Small intestine (tissue), 7 donors: ENCODE measurements at regions not wholly inside any gene's neighbourhood (a gene's known extent, or its start where the extent isn't known, plus 50 kb on each side); places are given as distances from the start of the nearest gene placed in this dataset.

Experiments used
- DNase-seq, 2 donors: peaks; one replicate each; pipeline versions ENCODE4 v3.0.0 to v3.0.0-alpha.2; 2013
- FAIRE-seq: peaks from 2 replicates; lab custom pipeline; 2012; peaks lifted over from hg19 to GRCh38; lab: Jason Lieb, UNC
- H3K27ac ChIP-seq, 3 donors: one replicate each; pipeline ENCODE4 v1.5.1; 2013; ENCODE audit warnings: low read length in 2 of 3, mild to moderate bottlenecking in 2 of 3, control low read depth in 1 of 3, inconsistent platforms in 1 of 3, low read depth in 1 of 3, moderate library complexity in 1 of 3
- H3K27me3 ChIP-seq, 3 donors: one replicate each; pipeline ENCODE4 v1.6.1; 2013; ENCODE audit warnings: low read length in 3 of 3, inconsistent platforms in 1 of 3; ENCODE audit not compliant: control insufficient read depth in 3 of 3, insufficient read depth in 3 of 3
- H3K36me3 ChIP-seq, 3 donors: one replicate each; pipeline ENCODE4 v1.6.1; 2013; ENCODE audit warnings: low read length in 3 of 3, inconsistent platforms in 1 of 3, low read depth in 1 of 3, mild to moderate bottlenecking in 1 of 3, moderate library complexity in 1 of 3; ENCODE audit not compliant: control insufficient read depth in 3 of 3, insufficient read depth in 2 of 3
- H3K4me1 ChIP-seq, 3 donors: one replicate each; pipeline ENCODE4 v1.6.1; 2013; ENCODE audit warnings: low read length in 2 of 3, inconsistent platforms in 1 of 3, low read depth in 1 of 3, mild to moderate bottlenecking in 1 of 3, moderate library complexity in 1 of 3; ENCODE audit not compliant: control insufficient read depth in 3 of 3, insufficient read depth in 2 of 3
- H3K4me3 ChIP-seq, 3 donors: one replicate each; pipeline ENCODE4 v1.5.1; 2013; ENCODE audit warnings: low read length in 3 of 3, control low read depth in 1 of 3, inconsistent platforms in 1 of 3, low read depth in 1 of 3, mild to moderate bottlenecking in 1 of 3, moderate library complexity in 1 of 3
- H3K9me3 ChIP-seq, 2 donors: one replicate each; pipeline ENCODE4 v1.6.1; 2013; ENCODE audit warnings: low read depth in 1 of 2, low read length in 1 of 2; ENCODE audit not compliant: control insufficient read depth in 2 of 2, insufficient read depth in 1 of 2
- WGBS, 3 donors: extraction: QIAGEN DNeasy Blood & Tissue Kit; methylation state at CpG; one replicate each; pipeline ENCODE4 v1.1.7; 2013; 5-methylcytosine and 5-hydroxymethylcytosine counted together
- donor health status: healthy with polysubstance abuse.
- donor health status: control.
- donor health status: control.
- donor health status: Bipolar disorder and iron deficiency.
- donor health status: healthy.

- H3K27ac ChIP-seq: no peak overlapping the region
- DNase-seq: peak in 1 of 2 donors; percentile 16
- no peaks in the 10 kb centered on the region for H3K4me1 ChIP-seq
- 82 to 88% (median 82%) methylated on average over 4 of the region's 4 CpGs for WGBS, 3 donors
- no peaks in the 10 kb centered on the region for H3K9me3 ChIP-seq
- FAIRE-seq: no peak
- peaks cover 0 to 2% (median 0%) of the 10 kb centered on the region in 3 donors for H3K27me3 ChIP-seq
- no peak overlapping the region for H3K4me3 ChIP-seq
- no peaks in the 10 kb centered on the region for H3K36me3 ChIP-seq
These were observed 247.6 kb downstream of the EMP1 start for GRCh38 chr12:13444076-13444475.

- Histone ChIP-seq H3K27ac (no peak overlapping the region), H3K9me3 (no peaks in the 10 kb centered on the region)
- no peak for DNase-seq
These were observed 247.0 kb downstream of the EMP1 start for GRCh38 chr12:13443498-13443897.

GRCh38 chr12:13443028-13443427, 246.5 kb downstream of the EMP1 start:
- FAIRE-seq: no peak
- H3K36me3 ChIP-seq: no peaks in the 10 kb centered on the region
- no peak for DNase-seq
- peaks cover 0 to under 1% (median 0%) of the 10 kb centered on the region in 3 donors for H3K27me3 ChIP-seq
- 67 to 87% (median 81%) methylated on average over 2 of the region's 2 CpGs for WGBS, 3 donors
- no peak overlapping the region for H3K27ac ChIP-seq
- no peaks in the 10 kb centered on the region for H3K4me1 ChIP-seq
- H3K4me3 ChIP-seq: no peak overlapping the region
- no peaks in the 10 kb centered on the region for H3K9me3 ChIP-seq

More at GRCh38 chr12:13443498-13443897, 247.0 kb downstream of the EMP1 start:
- Histone ChIP-seq H3K27me3 (peaks cover 0 to 2% (median 0%) of the 10 kb centered on the region in 3 donors), H3K36me3 (no peaks in the 10 kb centered on the region), H3K4me1 (no peaks in the 10 kb centered on the region), H3K4me3 (no peak overlapping the region)
- FAIRE-seq: no peak

GRCh38 chr12:13442457-13442856, 245.9 kb downstream of the EMP1 start:
- DNase-seq (no peak), FAIRE-seq (no peak)
- Histone ChIP-seq H3K9me3 (no peaks in the 10 kb centered on the region), H3K27ac (no peak overlapping the region), H3K4me3 (no peak overlapping the region), H3K27me3 (no peaks in the 10 kb centered on the region), H3K4me1 (no peaks in the 10 kb centered on the region), H3K36me3 (no peaks in the 10 kb centered on the region)
- 73 to 98% (median 87%) methylated on average over 1 of the region's 1 CpG for WGBS, 3 donors

- 79 to 84% (median 80%) methylated on average over 6 of the region's 6 CpGs for WGBS, 3 donors
- Histone ChIP-seq H3K4me1 (no peaks in the 10 kb centered on the region), H3K27me3 (peaks cover 0 to 7% (median 0%) of the 10 kb centered on the region in 3 donors), H3K27ac (no peak overlapping the region), H3K36me3 (no peaks in the 10 kb centered on the region), H3K9me3 (no peaks in the 10 kb centered on the region), H3K4me3 (no peak overlapping the region)
- DNase-seq (no peak), FAIRE-seq (no peak)
These were observed 244.3 kb downstream of the EMP1 start for GRCh38 chr12:13440844-13441243.

- Histone ChIP-seq H3K9me3 (no peaks in the 10 kb centered on the region), H3K4me1 (peaks cover 0 to 3% (median 0%) of the 10 kb centered on the region in 3 donors), H3K36me3 (no peaks in the 10 kb centered on the region), H3K27me3 (peaks cover 0 to 13% (median 0%) of the 10 kb centered on the region in 3 donors), H3K4me3 (no peak overlapping the region), H3K27ac (no peak overlapping the region)
- DNase-seq (no peak), FAIRE-seq (no peak)
- 86 to 94% (median 88%) methylated on average over 4 of the region's 4 CpGs for WGBS, 3 donors
These were observed 241.0 kb downstream of the EMP1 start for GRCh38 chr12:13437541-13437940.

- no peaks in the 10 kb centered on the region for H3K9me3 ChIP-seq
- peak; percentile 30 to 48 for DNase-seq
- H3K27ac ChIP-seq: no peak overlapping the region
These were observed 240.3 kb downstream of the EMP1 start for GRCh38 chr12:13436696-13437391.

GRCh38 chr12:13436182-13436581, 239.7 kb downstream of the EMP1 start:
- no peaks in the 10 kb centered on the region for H3K36me3 ChIP-seq
- peak in 1 of 2 donors; percentile 11 for DNase-seq
- peaks cover 0 to 13% (median 0%) of the 10 kb centered on the region in 3 donors for H3K27me3 ChIP-seq
- H3K4me1 ChIP-seq: peaks cover 0 to 3% (median 0%) of the 10 kb centered on the region in 3 donors
- no peak overlapping the region for H3K4me3 ChIP-seq
- no peaks in the 10 kb centered on the region for H3K9me3 ChIP-seq
- no peak for FAIRE-seq
- WGBS, 3 donors: 42 to 54% (median 50%) methylated on average over 2 of the region's 2 CpGs
- no peak overlapping the region for H3K27ac ChIP-seq

More at GRCh38 chr12:13436696-13437391, 240.3 kb downstream of the EMP1 start:
- Histone ChIP-seq H3K36me3 (no peaks in the 10 kb centered on the region), H3K4me3 (no peak overlapping the region), H3K4me1 (peaks cover 0 to 3% (median 0%) of the 10 kb centered on the region in 3 donors), H3K27me3 (peaks cover 0 to 13% (median 0%) of the 10 kb centered on the region in 3 donors)
- no peak for FAIRE-seq
- 27 to 61% (median 33%) methylated on average over 11 of the region's 11 CpGs for WGBS, 3 donors
